B cell (primary cell): ENCODE measurements at regions not wholly inside any gene's neighbourhood (a gene's known extent, or its start where the extent isn't known, plus 50 kb on each side); places are given as distances from the start of the nearest gene placed in this dataset.

Experiments
- CTCF ChIP-seq: fragments of 200-600 bp; IDR thresholded peaks from one replicate; pipeline ENCODE4 v1.8.0; 2022; ENCODE audit warnings: antibody characterized with exemption, mild to moderate bottlenecking
- EZH2 ChIP-seq: IDR thresholded peaks from 2 replicates; pipeline ENCODE4 v1.6.1; 2012; ENCODE audit warnings: borderline replicate concordance, low read depth, mild to moderate bottlenecking, moderate library complexity, low read length; ENCODE audit not compliant: insufficient read depth, poor library complexity, severe bottlenecking

- TF ChIP-seq CTCF: no peak
- TF ChIP-seq EZH2: no peak
Observed at GRCh38 chr2:8278709-8279354, 403.0 kb upstream of the ID2 start.
